GM12875 (cell line): ENCODE measurements at regions not wholly inside any gene's neighbourhood (a gene's known extent, or its start where the extent isn't known, plus 50 kb on each side); places are given as distances from the start of the nearest gene placed in this dataset.

Source experiments
- H3K4me3 ChIP-seq: one replicate; pipeline ENCODE4 v1.5.1; 2011; ENCODE audit warnings: low read depth, low read length, control low read depth
- TF ChIP-seq, protein P1 (sequence below): IDR thresholded peaks from 2 replicates; pipeline ENCODE4 v1.5.1; 2011; ENCODE audit warnings: low read depth, mild to moderate bottlenecking, control low read depth, inconsistent platforms, low read length, moderate library complexity, borderline replicate concordance; ENCODE audit not compliant: insufficient read depth

DNA sequence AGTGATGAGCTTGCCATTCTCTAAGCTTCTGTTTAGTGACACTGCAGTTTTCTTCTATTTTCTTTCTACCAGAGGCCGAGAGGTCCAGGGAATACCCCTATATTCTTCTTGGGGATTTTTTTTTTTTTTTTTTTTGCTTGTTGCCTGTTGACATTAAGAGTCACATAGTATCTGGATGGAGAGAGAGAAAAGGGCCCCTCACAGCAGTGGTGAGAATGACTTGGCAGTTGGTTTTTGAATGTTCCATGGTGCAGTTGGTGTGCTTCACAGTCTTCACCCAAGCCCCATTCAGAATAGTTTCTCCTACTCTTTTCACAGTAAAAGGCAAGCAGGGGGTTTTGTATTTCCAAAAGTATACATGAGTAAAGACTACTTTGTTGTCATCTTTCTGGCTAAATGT lies 577.9 kb downstream of the LMO7 start:
- TF ChIP-seq, protein P1, sequence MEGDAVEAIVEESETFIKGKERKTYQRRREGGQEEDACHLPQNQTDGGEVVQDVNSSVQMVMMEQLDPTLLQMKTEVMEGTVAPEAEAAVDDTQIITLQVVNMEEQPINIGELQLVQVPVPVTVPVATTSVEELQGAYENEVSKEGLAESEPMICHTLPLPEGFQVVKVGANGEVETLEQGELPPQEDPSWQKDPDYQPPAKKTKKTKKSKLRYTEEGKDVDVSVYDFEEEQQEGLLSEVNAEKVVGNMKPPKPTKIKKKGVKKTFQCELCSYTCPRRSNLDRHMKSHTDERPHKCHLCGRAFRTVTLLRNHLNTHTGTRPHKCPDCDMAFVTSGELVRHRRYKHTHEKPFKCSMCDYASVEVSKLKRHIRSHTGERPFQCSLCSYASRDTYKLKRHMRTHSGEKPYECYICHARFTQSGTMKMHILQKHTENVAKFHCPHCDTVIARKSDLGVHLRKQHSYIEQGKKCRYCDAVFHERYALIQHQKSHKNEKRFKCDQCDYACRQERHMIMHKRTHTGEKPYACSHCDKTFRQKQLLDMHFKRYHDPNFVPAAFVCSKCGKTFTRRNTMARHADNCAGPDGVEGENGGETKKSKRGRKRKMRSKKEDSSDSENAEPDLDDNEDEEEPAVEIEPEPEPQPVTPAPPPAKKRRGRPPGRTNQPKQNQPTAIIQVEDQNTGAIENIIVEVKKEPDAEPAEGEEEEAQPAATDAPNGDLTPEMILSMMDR, result no peak
- no peak overlapping the region for H3K4me3 ChIP-seq

DNA sequence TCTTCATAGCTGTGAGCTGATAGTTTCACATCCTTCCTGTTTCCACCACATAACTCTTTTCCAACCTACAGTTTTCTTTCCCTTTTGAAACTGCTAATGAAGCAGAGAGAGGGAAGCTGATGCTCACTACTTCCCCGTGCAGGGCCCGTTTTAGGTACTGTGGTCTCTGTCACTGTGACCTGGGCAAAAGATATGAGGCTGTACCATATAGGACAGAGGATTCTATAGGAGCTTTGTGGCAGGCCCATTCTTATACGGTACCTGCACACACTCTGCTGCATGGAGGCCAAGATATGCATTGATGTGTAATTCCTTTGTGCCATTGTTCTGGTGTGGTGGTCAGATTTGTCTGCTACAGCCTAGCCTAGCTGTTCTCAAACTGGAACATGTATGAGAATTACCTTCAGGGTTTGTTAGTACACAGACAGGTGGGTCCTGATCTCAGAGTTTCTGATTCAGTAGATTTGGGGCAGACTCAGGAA lies 577.3 kb downstream of the LMO7 start:
- TF ChIP-seq, protein P1, result no peak
- H3K4me3 ChIP-seq, result no peak overlapping the region

DNA sequence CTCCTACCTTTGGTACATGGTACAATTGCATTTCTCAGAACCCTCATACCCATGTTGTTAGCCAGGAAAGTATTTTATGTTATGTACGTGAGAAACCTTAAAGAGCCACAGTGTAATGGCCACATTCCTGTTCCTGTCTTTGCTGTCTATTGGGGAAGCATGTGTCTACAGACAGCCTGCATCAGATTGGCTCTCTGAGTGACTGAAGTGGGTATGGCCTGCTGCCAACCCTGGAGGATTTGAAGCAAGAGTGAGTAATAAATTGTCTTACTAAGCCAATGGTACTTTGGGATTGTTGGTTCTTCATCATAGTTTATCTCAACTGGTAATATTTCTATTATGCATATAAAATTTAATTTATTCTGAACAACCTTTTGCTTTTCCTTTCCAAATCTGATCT lies 574.1 kb downstream of the LMO7 start:
- TF ChIP-seq, protein P1, result no peak
- H3K4me3 ChIP-seq, result no peak overlapping the region

DNA sequence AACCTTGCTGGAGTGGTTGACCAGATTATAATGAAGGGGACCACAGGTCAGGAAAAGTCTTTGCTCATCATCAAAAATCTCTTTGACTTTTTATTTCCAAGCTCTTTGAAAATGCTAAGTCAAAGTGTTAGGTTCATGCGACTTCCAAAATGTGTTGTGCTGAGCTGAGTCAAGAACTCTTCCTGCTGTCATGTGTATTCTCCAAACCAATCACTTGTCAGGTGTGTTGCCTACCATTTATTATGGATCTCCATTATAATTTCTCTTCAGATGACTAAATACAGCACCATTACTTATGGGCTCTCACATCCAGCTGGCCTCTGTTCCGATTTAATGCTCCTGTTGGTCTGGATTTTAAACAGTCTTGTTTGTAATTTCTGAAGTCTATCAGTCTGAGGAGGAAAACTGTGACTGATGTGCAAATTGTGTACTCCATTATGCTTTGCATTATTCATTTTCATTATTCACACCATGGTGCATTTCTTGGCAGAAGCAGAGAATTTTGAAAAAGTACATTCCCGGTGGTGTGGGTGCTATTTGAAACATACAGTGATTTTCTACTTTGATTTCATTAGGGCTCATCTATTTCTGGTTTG lies 562.5 kb downstream of the LMO7 start:
- TF ChIP-seq, protein P1, result no peak
- no peak overlapping the region for H3K4me3 ChIP-seq

DNA sequence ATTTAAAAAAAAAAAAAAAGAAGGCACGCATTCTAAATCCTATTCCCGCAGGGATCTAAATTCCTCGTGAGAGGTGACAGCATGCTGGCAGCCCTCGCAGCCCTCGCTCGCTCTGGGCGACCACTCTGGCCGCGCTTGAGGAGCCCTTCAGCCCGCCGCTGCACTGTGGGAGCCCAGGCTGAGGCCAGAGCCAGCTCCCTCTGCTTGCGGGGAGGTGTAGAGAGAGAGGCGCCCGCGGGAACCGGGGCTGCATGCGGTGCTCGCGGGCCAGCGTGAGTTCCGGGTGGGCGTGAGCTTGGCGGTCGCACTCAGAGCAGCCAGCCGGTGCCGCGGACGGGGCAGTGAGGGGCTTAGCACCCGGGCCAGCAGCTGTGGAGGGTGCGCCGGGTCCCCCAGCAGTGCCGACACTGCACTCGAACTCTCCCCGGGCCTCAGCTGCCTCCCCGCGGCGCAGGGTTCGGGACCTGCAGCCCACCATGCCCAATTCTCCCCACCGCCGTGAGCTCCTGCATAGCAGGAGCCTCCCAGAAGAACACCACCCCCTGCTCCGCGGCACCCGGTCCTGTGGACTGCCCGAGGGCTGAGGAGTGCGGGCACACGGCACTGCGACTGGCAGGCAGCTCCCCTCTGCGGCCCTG lies 553.9 kb downstream of the LMO7 start:
- H3K4me3 ChIP-seq, result no peak overlapping the region
- TF ChIP-seq, protein P1, result no peak

DNA sequence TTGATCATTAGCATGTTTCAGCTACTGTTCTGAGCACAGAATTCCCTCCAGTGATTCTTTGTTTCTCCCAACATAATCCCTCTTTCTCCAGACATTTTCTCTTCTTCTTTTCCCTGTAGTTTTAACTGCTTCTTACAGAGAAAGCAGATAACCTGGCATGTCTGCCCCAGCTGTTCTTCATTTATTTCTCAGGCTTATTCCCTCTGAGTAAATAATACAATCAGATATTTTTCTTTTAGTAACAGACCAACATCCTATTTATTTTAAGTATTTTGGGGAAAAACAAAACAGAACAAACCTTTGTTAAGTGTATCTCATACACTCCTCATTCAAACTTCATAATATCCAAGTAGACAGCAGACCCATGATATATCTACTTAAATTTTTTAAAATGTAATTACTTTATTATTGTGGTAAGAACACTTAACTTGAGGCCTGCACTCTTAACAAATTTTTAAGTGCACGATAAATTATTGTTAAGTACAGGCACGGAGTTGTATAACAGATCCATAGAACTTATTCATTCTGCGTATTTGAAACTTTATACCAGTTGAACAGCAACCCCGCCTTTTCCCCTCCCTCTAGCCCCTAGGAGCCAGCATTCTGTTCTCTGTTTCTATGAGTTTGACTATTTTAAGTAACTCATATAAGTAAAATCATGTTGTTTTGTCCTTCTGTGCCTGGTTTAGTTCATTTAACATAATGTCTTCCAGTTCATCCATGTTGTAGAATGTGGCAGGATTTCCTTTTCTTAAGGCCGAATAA lies 540.0 kb downstream of the LMO7 start:
- TF ChIP-seq, protein P1, result no peak
- no peak overlapping the region for H3K4me3 ChIP-seq
